H9 (cell line): ENCODE measurements at regions not wholly inside any gene's neighbourhood (a gene's known extent, or its start where the extent isn't known, plus 50 kb on each side); places are given as distances from the start of the nearest gene placed in this dataset.

Source experiments
- DNase-seq: peaks from one replicate; pipeline ENCODE4 v3.0.0-alpha.2; 2017
- H2AFZ ChIP-seq: one replicate; pipeline ENCODE4 v1.6.1; 2013; ENCODE audit warnings: mild to moderate bottlenecking, low read length, control low read depth, moderate library complexity
- H2AK5ac ChIP-seq: 2 replicates; pipeline ENCODE4 v1.6.1; 2013; ENCODE audit warnings: low read length, control low read depth, mixed read lengths; ENCODE audit not compliant: insufficient read length
- H2BK120ac ChIP-seq: one replicate; pipeline ENCODE4 v1.6.1; 2013; ENCODE audit warnings: low read depth, mild to moderate bottlenecking, low read length, control low read depth, inconsistent platforms; ENCODE audit not compliant: poor library complexity, severe bottlenecking
- H2BK12ac ChIP-seq: 2 replicates; pipeline ENCODE4 v1.6.1; 2013; ENCODE audit warnings: low read length, control low read depth, mixed read lengths, low read depth; ENCODE audit not compliant: insufficient read length
- H2BK15ac ChIP-seq: 2 replicates; pipeline ENCODE4 v1.6.1; 2013; ENCODE audit warnings: low read depth, low read length, control low read depth
- H2BK20ac ChIP-seq: one replicate; pipeline ENCODE4 v1.6.1; 2013; ENCODE audit warnings: low read depth, mild to moderate bottlenecking, low read length, control low read depth, inconsistent platforms; ENCODE audit not compliant: poor library complexity, severe bottlenecking
- H2BK5ac ChIP-seq: 2 replicates; pipeline ENCODE4 v1.6.1; 2013; ENCODE audit warnings: low read length, control low read depth, mixed read lengths; ENCODE audit not compliant: insufficient read length
- H3K14ac ChIP-seq: 2 replicates; pipeline ENCODE4 v1.6.1; 2013; ENCODE audit warnings: low read length, control low read depth; ENCODE audit not compliant: insufficient read depth
- H3K18ac ChIP-seq: 2 replicates; pipeline ENCODE4 v1.6.1; 2013; ENCODE audit warnings: low read depth, mild to moderate bottlenecking, mixed read lengths, low read length, control low read depth; ENCODE audit not compliant: insufficient read length
- H3K23ac ChIP-seq: 2 replicates; pipeline ENCODE4 v1.6.1; 2013; ENCODE audit warnings: low read length, control low read depth, mixed read lengths, low read depth; ENCODE audit not compliant: insufficient read length
- H3K23me2 ChIP-seq: 2 replicates; pipeline ENCODE4 v1.6.1; 2013; ENCODE audit warnings: low read depth, mild to moderate bottlenecking, mixed read lengths, low read length, control low read depth; ENCODE audit not compliant: insufficient read length, poor library complexity, severe bottlenecking
- H3K27ac ChIP-seq: 2 replicates; pipeline ENCODE4 v1.5.1; 2013; ENCODE audit warnings: low read length, control low read depth, mixed read lengths, low read depth; ENCODE audit not compliant: insufficient read length
- H3K27me3 ChIP-seq: 2 replicates; pipeline ENCODE4 v1.6.1; 2013; ENCODE audit warnings: low read length, control low read depth, inconsistent platforms; ENCODE audit not compliant: insufficient read depth
- H3K4ac ChIP-seq: 2 replicates; pipeline ENCODE4 v1.6.1; 2013; ENCODE audit warnings: low read depth, mild to moderate bottlenecking, control low read depth, inconsistent platforms, low read length, moderate library complexity
- H3K4me1 ChIP-seq: 2 replicates; pipeline ENCODE4 v1.6.1; 2013; ENCODE audit warnings: low read length, control low read depth, inconsistent platforms; ENCODE audit not compliant: insufficient read depth
- H3K4me2 ChIP-seq: 2 replicates; pipeline ENCODE4 v1.6.1; 2013; ENCODE audit warnings: low read length, control low read depth, mixed read lengths; ENCODE audit not compliant: insufficient read length, insufficient read depth
- H3K56ac ChIP-seq: 2 replicates; pipeline ENCODE4 v1.6.1; 2013; ENCODE audit warnings: low read depth, mild to moderate bottlenecking, mixed read lengths, low read length, control low read depth; ENCODE audit not compliant: insufficient read length
- H3K79me1 ChIP-seq: 2 replicates; pipeline ENCODE4 v1.6.1; 2013; ENCODE audit warnings: low read depth, mild to moderate bottlenecking, moderate library complexity, low read length, control low read depth, inconsistent platforms; ENCODE audit not compliant: insufficient read depth, poor library complexity, severe bottlenecking
- H3K79me2 ChIP-seq: 2 replicates; pipeline ENCODE4 v1.6.1; 2013; ENCODE audit warnings: low read length, control low read depth, inconsistent platforms; ENCODE audit not compliant: insufficient read depth
- H3K9ac ChIP-seq: 2 replicates; pipeline ENCODE4 v1.6.1; 2013; ENCODE audit warnings: low read length, control low read depth, mixed read lengths; ENCODE audit not compliant: insufficient read length; ENCODE audit errors: extremely low read depth
- H3K9me3 ChIP-seq: one replicate; pipeline ENCODE4 v1.6.1; 2013; ENCODE audit warnings: low read depth, low read length, inconsistent platforms; ENCODE audit not compliant: control insufficient read depth
- H3T11ph ChIP-seq: one replicate; pipeline ENCODE4 v1.6.1; 2013; ENCODE audit warnings: mild to moderate bottlenecking, low read length, control low read depth, inconsistent platforms
- H4K20me1 ChIP-seq: one replicate; pipeline ENCODE4 v1.6.1; 2013; ENCODE audit not compliant: control insufficient read depth, insufficient read length, insufficient read depth
- H4K5ac ChIP-seq: 2 replicates; pipeline ENCODE4 v1.6.1; 2013; ENCODE audit warnings: low read depth, mild to moderate bottlenecking, mixed read lengths, low read length, control low read depth; ENCODE audit not compliant: insufficient read length
- H4K8ac ChIP-seq: replicated peaks from 2 replicates; pipeline ENCODE4 v1.6.1; 2013; ENCODE audit warnings: low read length, control low read depth, mixed read lengths, low read depth; ENCODE audit not compliant: insufficient read length
- H4K91ac ChIP-seq: 2 replicates; pipeline ENCODE4 v1.6.1; 2013; ENCODE audit warnings: low read depth, mild to moderate bottlenecking, moderate library complexity, mixed read lengths, low read length, control low read depth; ENCODE audit not compliant: insufficient read length
- H3K27ac Mint-ChIP-seq, 3 experiments: 2 replicates in 2 of 3; 3 replicates in 1 of 3; pipeline ENCODE4 v1.8.0; 2020 to 2021; ENCODE audit warnings: mixed read lengths in 3 of 3, mild to moderate bottlenecking in 1 of 3, moderate library complexity in 1 of 3
- H3K27me3 Mint-ChIP-seq: 2 replicates; pipeline ENCODE4 v1.8.0; 2021; ENCODE audit warnings: low read depth, mild to moderate bottlenecking, moderate library complexity, mixed read lengths
- H3K36me3 Mint-ChIP-seq, 3 experiments: 2 replicates in 2 of 3; 3 replicates in 1 of 3; pipeline ENCODE4 v1.8.0; 2020 to 2021; ENCODE audit warnings: low read depth in 3 of 3, mixed read lengths in 3 of 3; ENCODE audit not compliant: insufficient read depth in 1 of 3
- H3K4me1 Mint-ChIP-seq, 2 experiments: 2 replicates each; pipeline ENCODE4 v1.8.0; 2020; ENCODE audit warnings: mixed read lengths in 2 of 2
- H3K4me3 Mint-ChIP-seq, 2 experiments: 2 replicates in 1 of 2; 3 replicates in 1 of 2; pipeline ENCODE4 v1.8.0; 2020 to 2021; ENCODE audit warnings: mild to moderate bottlenecking in 2 of 2, mixed read lengths in 2 of 2, moderate library complexity in 1 of 2
- H3K9me3 Mint-ChIP-seq, 2 experiments: 2 replicates in 1 of 2; 3 replicates in 1 of 2; pipeline ENCODE4 v1.8.0; 2020; ENCODE audit warnings: mild to moderate bottlenecking in 2 of 2, mixed read lengths in 2 of 2, moderate library complexity in 1 of 2
- CTCF ChIP-seq: fragments of 200-600 bp; sonication (generic); conservative IDR thresholded peaks from 3 replicates; pipeline ENCODE4 v1.8.0; 2021; ENCODE audit warnings: antibody characterized with exemption, mild to moderate bottlenecking
- WGBS: extraction: QIAGEN DNeasy Blood & Tissue Kit; methylation state at CpG from one replicate; pipeline ENCODE4 v1.1.7; 2013; ENCODE audit warnings: missing lambda C conversion rate, low lambda C conversion rate, mixed read lengths; ENCODE audit not compliant: insufficient read length; ENCODE audit errors: extremely low coverage; 5-methylcytosine and 5-hydroxymethylcytosine counted together

- Histone ChIP-seq H2BK120ac (no peak overlapping the region), H3T11ph (no peak overlapping the region), H3K56ac (no peak overlapping the region), H2BK20ac (no peak overlapping the region), H2AK5ac (no peak overlapping the region), H2BK15ac (no peak overlapping the region), H2BK5ac (no peak overlapping the region), H3K4ac (no peak overlapping the region), H3K27ac (no peak overlapping the region), H3K9ac (no peak overlapping the region), H2AFZ (no peak overlapping the region), H3K79me2 (no peaks in the 10 kb centered on the region), H3K9me3 (no peaks in the 10 kb centered on the region), H4K5ac (no peak overlapping the region), H3K27me3 (no peaks in the 10 kb centered on the region), H4K91ac (no peak overlapping the region), H3K79me1 (no peaks in the 10 kb centered on the region), H3K23me2 (no peaks in the 10 kb centered on the region), H3K14ac (no peak overlapping the region), H3K23ac (no peak overlapping the region), H2BK12ac (no peak overlapping the region), H3K4me1 (no peaks in the 10 kb centered on the region), H3K4me2 (no peak overlapping the region), H3K18ac (no peak overlapping the region), H4K8ac (no peak overlapping the region), H4K20me1 (no peaks in the 10 kb centered on the region)
- Mint-ChIP-seq H3K9me3 (peaks cover 5 to 10% of the 10 kb centered on the region in 2 experiments; a peak in 2 of 5 replicates), H3K36me3 (peaks cover 0 to 6% (median 2%) of the 10 kb centered on the region in 3 experiments; a peak in 2 of 7 replicates), H3K27ac (no peak overlapping the region), H3K4me1 (no peaks in the 10 kb centered on the region), H3K4me3 (no peak overlapping the region), H3K27me3 (no peaks in the 10 kb centered on the region)
- TF ChIP-seq CTCF, result no peak
- no CpG with 5 or more reads among the region's 1 CpG for WGBS
- no peak for DNase-seq
Measured at GRCh38 chr18:34055227-34055626, 169.5 kb downstream of the NOL4 start.
